ENCODE measurements at regions not wholly inside any gene's neighbourhood (a gene's known extent, or its start where the extent isn't known, plus 50 kb on each side); places are given as distances from the start of the nearest gene placed in this dataset.
"Not testable (repeated sequence)": the region's sequence is repeated elsewhere in the genome, so short reads cannot be mapped to it uniquely, and the experiment has no call there.

GRCh38 chr6:66496659-66497058 lies 789.6 kb upstream of the EYS start:
- Histone ChIP-seq H3K4me1 (ENCODE audit: control insufficient read depth, extremely low read depth, insufficient read depth, low read length) (no peaks in the 10 kb centered on the region), H3K9me1 (replicated peaks; ENCODE audit: control insufficient read depth, extremely low read depth, insufficient read depth, low read length) (no peaks in the 10 kb centered on the region), H3K36me3 (ENCODE audit: control insufficient read depth in 2 of 2, extremely low read depth in 1 of 2, insufficient read depth in 2 of 2, low read length in 2 of 2) (no peaks in the 10 kb centered on the region), H3K9ac (replicated peaks; ENCODE audit: extremely low read depth, insufficient read depth, low read length) (no peak overlapping the region), H3K27me3 (ENCODE audit: control insufficient read depth in 2 of 2, insufficient read depth in 2 of 2, low read length in 2 of 2) (no peaks in the 10 kb centered on the region), H2AFZ (ENCODE audit: low read depth, low read length) (no peak overlapping the region), H3K27ac (ENCODE audit: insufficient read depth, low read depth, low read length) (no peak overlapping the region), H3K9me3 (replicated peaks; ENCODE audit: control insufficient read depth, insufficient read depth, low read length) (no peaks in the 10 kb centered on the region), H3K4me2 (ENCODE audit: insufficient read depth, low read length) (no peak overlapping the region), H4K20me1 (replicated peaks; ENCODE audit: control insufficient read depth, extremely low read depth, insufficient read depth, low read length) (no peaks in the 10 kb centered on the region), H3K4me3 (replicated peaks in 1 of 3; ENCODE audit: insufficient read depth in 1 of 3, low read depth in 1 of 3, low read length in 3 of 3) (no peak overlapping the region), H3K79me2 (ENCODE audit: control insufficient read depth, insufficient read depth, low read length) (no peaks in the 10 kb centered on the region)
- no TSS peak for BruUV-seq (replicated peaks)
- DNase-seq (ENCODE audit: low read depth, low spot score) (no peak), FAIRE-seq (no peak)
- dilution Hi-C loops (cut with MboI; ENCODE audit: extremely low pct_ligation_motif_present, low sequenced_read_pairs) = no loop called here
- no peak for TF ChIP-seq GATA2 (IDR thresholded peaks at IDR 0.05; ENCODE audit: insufficient read depth, insufficient read length, low read depth, low read length)
- TF ChIP-seq, protein P1, sequence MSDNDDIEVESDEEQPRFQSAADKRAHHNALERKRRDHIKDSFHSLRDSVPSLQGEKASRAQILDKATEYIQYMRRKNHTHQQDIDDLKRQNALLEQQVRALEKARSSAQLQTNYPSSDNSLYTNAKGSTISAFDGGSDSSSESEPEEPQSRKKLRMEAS (IDR thresholded peaks at IDR 0.05; ENCODE audit: insufficient read depth, insufficient read length) = no peak
- no peak for TF ChIP-seq CTCF (IDR thresholded peaks at IDR 0.05; ENCODE audit: extremely low read depth in 1 of 2, insufficient read depth in 1 of 2, low read depth in 1 of 2, low read length in 2 of 2)
- TF ChIP-seq FOS (IDR thresholded peaks at IDR 0.05; ENCODE audit: borderline replicate concordance, insufficient read depth, low read length) = no peak
- CTCF ChIA-PET = no interaction called here
- POLR2A ChIA-PET = no interaction called here
- intact Hi-C loops (cut with micrococcal nuclease) = no loop called here

DNA sequence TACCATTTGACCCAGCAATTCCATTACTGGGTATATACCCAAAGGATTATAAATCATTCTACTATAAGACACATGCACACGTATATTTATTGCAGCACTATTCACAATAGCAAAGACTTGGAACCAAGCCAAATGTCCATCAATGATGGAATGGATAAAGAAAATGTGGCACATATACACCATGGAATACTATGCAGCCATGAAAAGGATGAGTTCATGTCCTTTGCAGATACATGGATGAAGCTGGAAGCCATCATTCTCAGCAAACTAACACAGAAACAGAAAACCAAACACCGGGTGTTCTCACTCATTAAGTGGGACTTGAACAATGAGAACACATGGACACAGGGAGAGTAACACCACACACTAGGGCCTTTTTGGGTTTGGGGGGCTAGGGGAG lies 787.6 kb upstream of the EYS start:
- H3K27me3 ChIP-seq (ENCODE audit: control insufficient read depth in 2 of 2, insufficient read depth in 2 of 2, low read length in 2 of 2); H3K9me1 ChIP-seq (replicated peaks; ENCODE audit: control insufficient read depth, extremely low read depth, insufficient read depth, low read length); CTCF ChIA-PET; BruUV-seq (replicated peaks); H3K4me1 ChIP-seq (ENCODE audit: control insufficient read depth, extremely low read depth, insufficient read depth, low read length); H3K9ac ChIP-seq (replicated peaks; ENCODE audit: extremely low read depth, insufficient read depth, low read length); H3K36me3 ChIP-seq (ENCODE audit: control insufficient read depth in 2 of 2, extremely low read depth in 1 of 2, insufficient read depth in 2 of 2, low read length in 2 of 2); H3K4me2 ChIP-seq (ENCODE audit: insufficient read depth, low read length); intact Hi-C loops (cut with micrococcal nuclease); H4K20me1 ChIP-seq (replicated peaks; ENCODE audit: control insufficient read depth, extremely low read depth, insufficient read depth, low read length); FAIRE-seq; H3K4me3 ChIP-seq (replicated peaks in 1 of 3; ENCODE audit: insufficient read depth in 1 of 3, low read depth in 1 of 3, low read length in 3 of 3); H2AFZ ChIP-seq (ENCODE audit: low read depth, low read length); H3K9me3 ChIP-seq (replicated peaks; ENCODE audit: control insufficient read depth, insufficient read depth, low read length); H3K27ac ChIP-seq (ENCODE audit: insufficient read depth, low read depth, low read length); dilution Hi-C loops (cut with MboI; ENCODE audit: extremely low pct_ligation_motif_present, low sequenced_read_pairs); DNase-seq (ENCODE audit: low read depth, low spot score); POLR2A ChIA-PET; H3K79me2 ChIP-seq (ENCODE audit: control insufficient read depth, insufficient read depth, low read length): not testable (repeated sequence)

All from endothelial cell of umbilical vein (primary cell).